Activated CD8-positive, alpha-beta T cell treated with anti-CD3 and anti-CD28 coated beads for 36 hours (primary cell): ENCODE measurements at regions not wholly inside any gene's neighbourhood (a gene's known extent, or its start where the extent isn't known, plus 50 kb on each side); places are given as distances from the start of the nearest gene placed in this dataset.

ENCODE experiments used
- ATAC-seq: fragments of 200-7000 bp; cut with Tn5 transposase; one replicate; pipeline ENCODE4 v1.10.0; 2021; ENCODE audit warnings: mild to moderate bottlenecking, moderate library complexity
- CTCF ChIA-PET: fragments of 350-600 bp; sonication (Branson Sonifier 250); formaldehyde crosslinking; loops from one replicate; lab custom pipeline; 2021; ENCODE audit warnings: antibody characterized with exemption; lab: Charles Lee
- POLR2A ChIA-PET: fragments of 350-600 bp; sonication (Branson Sonifier 250); formaldehyde crosslinking; loops from one replicate; lab custom pipeline; 2021; ENCODE audit warnings: antibody characterized with exemption; lab: Charles Lee
- DNase-seq: peaks from one replicate; pipeline ENCODE4 v3.0.0-alpha.2; 2020
- H3K27ac Mint-ChIP-seq: one replicate; pipeline ENCODE4 v1.8.0; 2021; ENCODE audit warnings: mild to moderate bottlenecking, mixed read lengths
- H3K27me3 Mint-ChIP-seq: one replicate; pipeline ENCODE4 v1.8.0; 2021; ENCODE audit warnings: mixed read lengths
- H3K36me3 Mint-ChIP-seq: one replicate; pipeline ENCODE4 v1.8.0; 2021; ENCODE audit warnings: low read depth, mixed read lengths
- H3K4me1 Mint-ChIP-seq: one replicate; pipeline ENCODE4 v1.8.0; 2021; ENCODE audit warnings: low read depth, mixed read lengths
- H3K4me3 Mint-ChIP-seq: one replicate; pipeline ENCODE4 v1.8.0; 2021; ENCODE audit warnings: mild to moderate bottlenecking, moderate library complexity, mixed read lengths
- H3K9me3 Mint-ChIP-seq: one replicate; pipeline ENCODE4 v1.8.0; 2021; ENCODE audit warnings: mixed read lengths
- intact Hi-C: fragments of 100-400 bp; cut with micrococcal nuclease; formaldehyde crosslinking; loops from one replicate; pipeline ENCODE4 v1.10.0; 2022
- TF ChIP-seq, protein P1 (sequence below): fragments of 200-600 bp; IDR thresholded peaks from one replicate; pipeline ENCODE4 v1.8.0; 2022; ENCODE audit warnings: antibody characterized with exemption, mild to moderate bottlenecking

GRCh38 chr18:26794230-26795101, 71.0 kb downstream of the AQP4 start:
- ChIA-PET POLR2A (interaction anchor here (0.6 kb wide), 1 partner anchor 32 kb away, joined by 4 read pairs; no protein-coding TSS in a partner anchor), CTCF (no interaction called here)
- ATAC-seq (no peak), DNase-seq (no peak)
- Mint-ChIP-seq H3K4me1 (no peaks in the 10 kb centered on the region), H3K9me3 (peaks cover 2% of the 10 kb centered on the region), H3K27me3 (no peaks in the 10 kb centered on the region), H3K36me3 (no peaks in the 10 kb centered on the region), H3K4me3 (no peak overlapping the region), H3K27ac (no peak overlapping the region)
- TF ChIP-seq, protein P1, sequence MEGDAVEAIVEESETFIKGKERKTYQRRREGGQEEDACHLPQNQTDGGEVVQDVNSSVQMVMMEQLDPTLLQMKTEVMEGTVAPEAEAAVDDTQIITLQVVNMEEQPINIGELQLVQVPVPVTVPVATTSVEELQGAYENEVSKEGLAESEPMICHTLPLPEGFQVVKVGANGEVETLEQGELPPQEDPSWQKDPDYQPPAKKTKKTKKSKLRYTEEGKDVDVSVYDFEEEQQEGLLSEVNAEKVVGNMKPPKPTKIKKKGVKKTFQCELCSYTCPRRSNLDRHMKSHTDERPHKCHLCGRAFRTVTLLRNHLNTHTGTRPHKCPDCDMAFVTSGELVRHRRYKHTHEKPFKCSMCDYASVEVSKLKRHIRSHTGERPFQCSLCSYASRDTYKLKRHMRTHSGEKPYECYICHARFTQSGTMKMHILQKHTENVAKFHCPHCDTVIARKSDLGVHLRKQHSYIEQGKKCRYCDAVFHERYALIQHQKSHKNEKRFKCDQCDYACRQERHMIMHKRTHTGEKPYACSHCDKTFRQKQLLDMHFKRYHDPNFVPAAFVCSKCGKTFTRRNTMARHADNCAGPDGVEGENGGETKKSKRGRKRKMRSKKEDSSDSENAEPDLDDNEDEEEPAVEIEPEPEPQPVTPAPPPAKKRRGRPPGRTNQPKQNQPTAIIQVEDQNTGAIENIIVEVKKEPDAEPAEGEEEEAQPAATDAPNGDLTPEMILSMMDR = no peak
- intact Hi-C loops = no loop called here

DNA sequence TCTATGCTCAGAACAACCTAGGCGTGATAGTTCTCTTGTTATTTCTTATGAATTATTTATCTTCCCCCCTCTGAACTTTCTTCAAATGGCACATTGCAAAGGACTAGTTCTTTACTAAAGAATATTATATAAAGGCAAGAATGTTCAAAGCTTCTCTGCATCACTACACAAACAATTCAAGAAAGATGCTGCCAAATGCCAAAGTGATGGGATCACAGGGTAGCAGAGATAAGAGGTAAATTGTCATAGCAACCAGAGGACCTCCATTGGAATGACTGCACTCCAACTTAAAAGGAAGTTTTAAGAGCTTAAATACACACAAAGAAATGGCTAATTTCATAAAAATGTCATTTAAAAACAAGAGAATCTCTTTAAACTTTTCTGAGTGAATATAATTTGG, 72.8 kb downstream of the AQP4 start:
- Mint-ChIP-seq H3K9me3 (peaks cover 2% of the 10 kb centered on the region), H3K4me1 (no peaks in the 10 kb centered on the region), H3K27me3 (no peaks in the 10 kb centered on the region), H3K4me3 (no peak overlapping the region), H3K27ac (no peak overlapping the region), H3K36me3 (no peaks in the 10 kb centered on the region)
- TF ChIP-seq, protein P1 = no peak
- ChIA-PET CTCF (no interaction called here), POLR2A (no interaction called here)
- DNase-seq (no peak), ATAC-seq (no peak)
- intact Hi-C loops = no loop called here

DNA sequence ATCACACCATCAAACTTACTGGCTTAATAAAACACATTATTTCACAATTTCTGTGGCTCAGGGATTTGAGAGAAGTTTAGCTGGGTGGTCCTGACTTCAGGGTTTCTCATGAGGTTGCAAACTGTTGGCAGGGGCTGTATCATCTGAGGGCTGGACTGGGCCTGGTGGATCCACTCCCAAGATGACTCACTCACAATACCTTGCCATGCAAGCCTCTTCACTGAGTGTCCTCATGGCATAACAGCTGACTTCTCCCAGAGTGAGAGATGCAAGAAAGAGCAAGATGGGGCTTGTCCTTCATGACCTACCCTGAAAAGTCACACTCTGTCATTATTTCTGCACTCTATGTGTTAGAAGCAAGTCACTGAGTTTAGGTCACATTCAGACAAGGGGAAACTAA, 73.8 kb downstream of the AQP4 start:
- ChIA-PET CTCF (no interaction called here), POLR2A (no interaction called here)
- TF ChIP-seq, protein P1 = no peak
- Mint-ChIP-seq H3K9me3 (peaks cover 2% of the 10 kb centered on the region), H3K27me3 (no peaks in the 10 kb centered on the region), H3K4me3 (no peak overlapping the region), H3K36me3 (no peaks in the 10 kb centered on the region), H3K4me1 (no peaks in the 10 kb centered on the region), H3K27ac (no peak overlapping the region)
- intact Hi-C loops = no loop called here
- no peak for DNase-seq
- ATAC-seq = no peak

- H3K27me3 Mint-ChIP-seq = no peaks in the 10 kb centered on the region
- DNase-seq (no peak), ATAC-seq (no peak)
- H3K4me3 Mint-ChIP-seq = no peak overlapping the region
- H3K27ac Mint-ChIP-seq = no peak overlapping the region
- H3K36me3 Mint-ChIP-seq = no peaks in the 10 kb centered on the region
- intact Hi-C loops = no loop called here
- TF ChIP-seq, protein P1 = no peak
- ChIA-PET CTCF (no interaction called here), POLR2A (no interaction called here)
- no peaks in the 10 kb centered on the region for H3K4me1 Mint-ChIP-seq
- H3K9me3 Mint-ChIP-seq = no peaks in the 10 kb centered on the region
Observed at GRCh38 chr18:26784599-26784998, 80.9 kb downstream of the AQP4 start.

DNA sequence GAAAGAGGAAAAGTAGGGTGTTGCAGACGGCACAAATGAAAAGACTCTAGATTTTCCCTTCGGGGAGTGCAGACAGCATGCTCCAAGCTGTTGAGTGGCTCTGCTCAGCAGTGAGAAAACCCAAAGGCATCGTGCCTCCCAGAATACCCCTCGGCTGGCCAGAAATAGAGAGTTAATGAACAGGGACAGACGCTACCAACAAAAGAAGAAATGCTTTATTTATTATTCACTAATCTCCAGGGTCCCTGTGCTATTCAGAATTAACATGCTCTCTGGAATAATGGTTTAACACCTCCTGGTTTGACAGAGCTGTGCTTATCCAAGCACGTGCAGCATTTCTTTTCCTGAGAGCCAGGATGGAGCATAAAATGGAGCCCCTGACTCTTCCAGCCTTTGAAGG, 82.3 kb downstream of the AQP4 start:
- DNase-seq (no peak), ATAC-seq (no peak)
- intact Hi-C loops = no loop called here
- POLR2A ChIA-PET = no interaction called here
- Mint-ChIP-seq H3K4me1 (no peaks in the 10 kb centered on the region), H3K27ac (no peak overlapping the region), H3K36me3 (no peaks in the 10 kb centered on the region), H3K9me3 (no peaks in the 10 kb centered on the region), H3K4me3 (no peak overlapping the region), H3K27me3 (no peaks in the 10 kb centered on the region)
- TF ChIP-seq, protein P1 = no peak
- CTCF ChIA-PET = no interaction called here
